Esophagus squamous epithelium (tissue), 4 donors: ENCODE measurements at regions not wholly inside any gene's neighbourhood (a gene's known extent, or its start where the extent isn't known, plus 50 kb on each side); places are given as distances from the start of the nearest gene placed in this dataset.

Experiments used
- POLR2A ChIP-seq, 4 donors: fragments of 450-650 bp; IDR thresholded peaks; one replicate each; pipeline ENCODE4 v1.6.1; 2017; ENCODE audit warnings: antibody characterized with exemption in 4 of 4, mild to moderate bottlenecking in 4 of 4, moderate library complexity in 3 of 4
- TF ChIP-seq, protein P1 (sequence below), 6 experiments: fragments of 450-650 bp in 4 of 6; fragments of 200-600 bp in 2 of 6; sonication (generic) in 2 of 6; IDR thresholded peaks; one replicate each; pipeline ENCODE4 v1.5.1; 2016 to 2019; ENCODE audit warnings: antibody characterized with exemption in 6 of 6, mild to moderate bottlenecking in 4 of 6, moderate library complexity in 4 of 6

DNA sequence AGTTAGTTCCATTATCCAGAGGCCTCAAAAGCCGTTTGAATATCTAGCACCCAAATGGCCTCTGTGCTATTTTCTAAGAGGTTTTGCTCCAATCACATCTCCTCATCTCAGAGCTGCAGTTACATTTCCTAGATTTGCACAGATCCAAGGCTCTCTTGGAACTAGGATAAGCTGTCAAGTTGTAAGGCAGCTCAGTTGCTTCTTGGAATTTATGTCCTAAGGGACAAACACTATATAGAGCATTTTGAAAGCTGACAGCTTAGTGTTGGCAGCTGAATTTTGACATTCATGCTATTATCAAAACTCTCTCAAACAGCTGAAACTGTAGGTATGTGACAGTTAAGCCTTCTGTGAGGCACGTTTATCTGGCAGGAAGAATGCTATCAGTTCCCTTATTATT lies 97.0 kb downstream of the MACIR start:
- TF ChIP-seq, protein P1, sequence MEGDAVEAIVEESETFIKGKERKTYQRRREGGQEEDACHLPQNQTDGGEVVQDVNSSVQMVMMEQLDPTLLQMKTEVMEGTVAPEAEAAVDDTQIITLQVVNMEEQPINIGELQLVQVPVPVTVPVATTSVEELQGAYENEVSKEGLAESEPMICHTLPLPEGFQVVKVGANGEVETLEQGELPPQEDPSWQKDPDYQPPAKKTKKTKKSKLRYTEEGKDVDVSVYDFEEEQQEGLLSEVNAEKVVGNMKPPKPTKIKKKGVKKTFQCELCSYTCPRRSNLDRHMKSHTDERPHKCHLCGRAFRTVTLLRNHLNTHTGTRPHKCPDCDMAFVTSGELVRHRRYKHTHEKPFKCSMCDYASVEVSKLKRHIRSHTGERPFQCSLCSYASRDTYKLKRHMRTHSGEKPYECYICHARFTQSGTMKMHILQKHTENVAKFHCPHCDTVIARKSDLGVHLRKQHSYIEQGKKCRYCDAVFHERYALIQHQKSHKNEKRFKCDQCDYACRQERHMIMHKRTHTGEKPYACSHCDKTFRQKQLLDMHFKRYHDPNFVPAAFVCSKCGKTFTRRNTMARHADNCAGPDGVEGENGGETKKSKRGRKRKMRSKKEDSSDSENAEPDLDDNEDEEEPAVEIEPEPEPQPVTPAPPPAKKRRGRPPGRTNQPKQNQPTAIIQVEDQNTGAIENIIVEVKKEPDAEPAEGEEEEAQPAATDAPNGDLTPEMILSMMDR (IDR thresholded peaks at IDR 0.05), result no peak
- no peak for TF ChIP-seq POLR2A (IDR thresholded peaks at IDR 0.05)
